Skeletal muscle tissue (tissue), 3 donors: ENCODE measurements at regions not wholly inside any gene's neighbourhood (a gene's known extent, or its start where the extent isn't known, plus 50 kb on each side); places are given as distances from the start of the nearest gene placed in this dataset.
"Not testable (repeated sequence)": the region's sequence is repeated elsewhere in the genome, so short reads cannot be mapped to it uniquely, and the experiment has no call there.

Experiments
- H3K27ac ChIP-seq: one replicate; pipeline ENCODE4 v1.7.0; 2013; ENCODE audit warnings: mild to moderate bottlenecking, low read depth, low read length, inconsistent platforms
- H3K27me3 ChIP-seq, 3 donors: one replicate each; pipeline ENCODE4 v1.7.0; 2013; ENCODE audit warnings: low read length in 3 of 3; ENCODE audit not compliant: control insufficient read depth in 3 of 3, insufficient read depth in 3 of 3
- H3K36me3 ChIP-seq, 3 donors: one replicate each; pipeline ENCODE4 v1.7.0; 2013; ENCODE audit warnings: low read length in 3 of 3; ENCODE audit not compliant: control insufficient read depth in 3 of 3, insufficient read depth in 3 of 3
- H3K4me1 ChIP-seq, 3 donors: one replicate each; pipeline ENCODE4 v1.7.0; 2013; ENCODE audit warnings: low read length in 3 of 3, mild to moderate bottlenecking in 3 of 3; ENCODE audit not compliant: control insufficient read depth in 3 of 3, insufficient read depth in 3 of 3
- H3K4me3 ChIP-seq, 3 donors: one replicate each; pipeline ENCODE4 v1.7.0; 2013; ENCODE audit warnings: low read length in 3 of 3
- H3K9ac ChIP-seq, 3 donors: one replicate each; pipeline ENCODE4 v1.7.0; 2013; ENCODE audit warnings: low read length in 3 of 3, mild to moderate bottlenecking in 3 of 3, moderate library complexity in 2 of 3, low read depth in 1 of 3
- H3K9me3 ChIP-seq, 3 donors: one replicate each; pipeline ENCODE4 v1.7.0; 2013; ENCODE audit warnings: low read length in 3 of 3; ENCODE audit not compliant: control insufficient read depth in 3 of 3
- donor health status: Osteomylitis.

- not testable (repeated sequence) for H3K9ac ChIP-seq, H3K4me1 ChIP-seq, H3K36me3 ChIP-seq, H3K27me3 ChIP-seq, H3K4me3 ChIP-seq, H3K27ac ChIP-seq, H3K9me3 ChIP-seq
These were observed 171.3 kb downstream of the TRIM43 start for GRCh38 chr2:95763074-95763473.

- H3K4me3 ChIP-seq, H3K27me3 ChIP-seq, H3K27ac ChIP-seq, H3K9me3 ChIP-seq, H3K36me3 ChIP-seq, H3K9ac ChIP-seq, H3K4me1 ChIP-seq: not testable (repeated sequence)
These were observed 173.2 kb downstream of the TRIM43 start for GRCh38 chr2:95764966-95765365.

DNA sequence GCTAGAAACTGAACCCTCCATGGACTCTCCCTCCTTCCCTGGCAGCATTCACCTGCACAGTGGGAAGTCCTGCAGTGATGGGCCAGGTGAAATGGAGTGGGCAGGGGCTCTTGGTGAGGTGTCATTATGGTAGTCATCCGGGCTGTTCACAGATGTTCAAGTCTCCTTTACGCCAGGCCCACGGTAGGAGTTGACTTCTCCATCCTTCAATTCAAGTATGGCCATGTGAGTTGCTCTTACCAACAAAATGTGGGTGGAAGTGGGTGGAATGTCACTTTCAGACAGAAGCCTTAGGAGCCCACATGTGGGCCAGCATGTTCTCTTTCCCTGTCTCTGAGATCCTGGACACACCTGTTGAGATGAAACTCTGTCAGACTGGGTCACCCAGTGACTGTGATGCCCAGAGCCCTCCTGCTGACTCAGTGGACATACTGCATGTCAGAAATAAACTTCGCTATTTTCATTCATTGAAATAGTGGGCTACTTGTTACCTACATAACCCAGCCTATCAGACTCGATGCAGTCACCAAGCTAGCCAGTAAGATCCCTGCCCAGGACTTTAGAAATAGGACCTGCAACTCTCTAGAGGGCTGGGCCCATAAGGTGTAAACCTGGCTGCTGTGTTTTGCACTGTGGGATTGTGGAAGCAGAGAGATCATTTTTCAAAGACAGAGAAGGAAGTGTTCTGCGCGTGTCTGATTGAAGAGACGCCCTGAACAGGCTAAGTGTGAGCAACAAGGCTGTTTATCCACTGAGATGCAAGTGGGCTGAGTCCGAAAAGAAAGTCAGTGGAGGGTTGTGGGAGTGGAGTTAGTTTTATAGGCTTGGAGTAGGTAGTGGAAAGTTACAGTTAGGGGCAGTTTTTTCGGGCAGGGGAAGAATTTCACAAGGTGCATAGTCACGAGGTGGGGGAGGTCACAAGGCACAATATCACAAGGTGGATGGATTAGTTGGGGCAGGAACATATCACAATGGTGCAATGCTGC, 174.4 kb downstream of the TRIM43 start:
- H3K27ac ChIP-seq, H3K9ac ChIP-seq, H3K9me3 ChIP-seq, H3K4me1 ChIP-seq, H3K27me3 ChIP-seq, H3K4me3 ChIP-seq, H3K36me3 ChIP-seq: not testable (repeated sequence)

DNA sequence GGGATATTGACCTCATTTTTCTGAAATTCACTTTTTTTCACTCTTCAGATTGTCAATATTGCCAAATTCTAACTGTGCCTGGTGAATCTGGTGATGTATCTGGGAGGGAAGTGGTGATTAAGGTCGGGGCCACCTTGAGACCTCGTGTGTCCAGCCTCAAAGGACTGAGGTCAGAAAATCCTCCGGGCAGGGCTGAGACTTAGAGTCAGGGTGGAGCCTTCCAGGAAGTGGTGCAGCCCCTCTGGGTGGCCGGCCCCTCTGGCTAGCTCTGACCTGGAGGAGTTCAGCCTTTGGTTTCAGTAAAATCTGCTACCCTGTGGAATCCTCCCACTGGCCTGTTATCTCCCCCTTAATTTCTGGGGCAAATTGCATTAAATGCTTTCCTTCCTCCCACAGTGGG, 175.7 kb downstream of the TRIM43 start:
- H3K4me1 ChIP-seq, H3K27me3 ChIP-seq, H3K4me3 ChIP-seq, H3K27ac ChIP-seq, H3K9ac ChIP-seq, H3K36me3 ChIP-seq, H3K9me3 ChIP-seq: not testable (repeated sequence)

DNA sequence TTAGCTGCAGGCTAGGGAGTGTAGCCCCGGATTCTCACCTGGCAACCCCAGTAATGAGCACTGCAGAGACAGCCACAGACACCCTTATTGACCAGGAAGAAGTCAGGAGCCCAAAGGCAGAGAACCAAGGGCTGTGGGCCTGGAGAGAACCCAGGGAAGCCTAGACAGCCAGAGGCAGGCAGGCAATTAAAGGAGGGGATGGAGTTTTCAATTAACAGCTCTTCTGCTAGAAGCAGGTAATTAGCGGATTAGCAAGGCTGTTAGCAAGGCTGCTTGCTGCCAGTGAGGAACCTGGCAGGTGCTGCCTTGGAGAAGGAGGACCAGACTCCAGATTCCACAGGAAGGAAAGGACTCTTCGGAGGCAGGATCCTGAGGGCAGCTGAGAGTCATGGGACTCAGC, 176.1 kb downstream of the TRIM43 start:
- not testable (repeated sequence) for H3K4me1 ChIP-seq, H3K27ac ChIP-seq, H3K36me3 ChIP-seq, H3K27me3 ChIP-seq, H3K4me3 ChIP-seq, H3K9me3 ChIP-seq, H3K9ac ChIP-seq

DNA sequence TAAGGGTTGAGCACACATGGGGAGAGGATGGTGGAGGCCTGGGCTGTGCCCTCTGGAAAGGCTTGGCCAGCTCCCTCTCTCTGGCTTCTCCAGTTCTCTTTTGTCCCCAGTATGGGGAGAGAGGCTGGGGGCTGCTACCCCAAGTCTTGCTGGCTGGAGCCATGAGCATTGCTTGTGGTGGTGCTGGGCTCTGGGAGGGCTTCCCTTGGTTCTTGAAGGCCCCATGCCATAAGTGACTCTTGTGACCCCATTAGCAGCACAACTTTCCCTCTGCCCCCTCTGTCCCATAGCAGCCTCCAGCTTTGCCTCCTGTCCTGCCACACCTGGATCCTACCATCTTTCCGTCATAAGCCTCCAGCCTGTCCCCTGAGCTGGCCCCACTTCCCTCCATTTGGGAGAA, 177.5 kb downstream of the TRIM43 start:
- H3K4me3 ChIP-seq, H3K27me3 ChIP-seq, H3K36me3 ChIP-seq, H3K9ac ChIP-seq, H3K9me3 ChIP-seq, H3K27ac ChIP-seq, H3K4me1 ChIP-seq: not testable (repeated sequence)

DNA sequence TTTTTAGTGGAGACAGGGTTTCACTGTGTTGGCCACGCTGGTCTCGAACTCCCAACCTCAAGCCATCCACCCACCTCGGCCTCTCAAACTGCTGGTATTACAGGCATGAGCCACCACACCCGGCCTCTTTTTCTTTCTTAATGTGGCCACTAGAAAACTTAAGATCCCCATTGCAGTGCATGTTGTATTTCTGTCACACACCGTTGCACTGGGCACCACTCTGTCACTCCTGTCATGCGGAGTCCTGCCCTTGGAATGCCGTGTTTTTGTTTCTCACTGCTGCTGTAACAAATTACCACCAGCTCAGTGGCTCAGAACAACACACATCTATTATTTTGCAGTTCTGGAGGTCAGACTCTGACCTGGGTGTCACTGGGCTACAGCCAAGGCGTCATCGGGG, 178.9 kb downstream of the TRIM43 start:
- not testable (repeated sequence) for H3K4me1 ChIP-seq, H3K27ac ChIP-seq, H3K36me3 ChIP-seq, H3K27me3 ChIP-seq, H3K9me3 ChIP-seq, H3K4me3 ChIP-seq, H3K9ac ChIP-seq

GRCh38 chr2:95774322-95775192, 182.8 kb downstream of the TRIM43 start:
- H3K36me3 ChIP-seq, H3K9ac ChIP-seq, H3K4me3 ChIP-seq, H3K9me3 ChIP-seq, H3K27ac ChIP-seq, H3K4me1 ChIP-seq, H3K27me3 ChIP-seq: not testable (repeated sequence)

- H3K27me3 ChIP-seq, H3K9me3 ChIP-seq, H3K4me1 ChIP-seq: not testable (repeated sequence)
These were observed 183.4 kb downstream of the TRIM43 start for GRCh38 chr2:95775193-95775531.

More at GRCh38 chr2:95775193-95775531, 183.4 kb downstream of the TRIM43 start:
- not testable (repeated sequence) for H3K9ac ChIP-seq, H3K4me3 ChIP-seq, H3K36me3 ChIP-seq, H3K27ac ChIP-seq
